Sigmoid colon (tissue), 4 donors: ENCODE measurements at regions not wholly inside any gene's neighbourhood (a gene's known extent, or its start where the extent isn't known, plus 50 kb on each side); places are given as distances from the start of the nearest gene placed in this dataset.

ENCODE experiments used
- CTCF ChIP-seq, 4 experiments: fragments of 450-650 bp in 3 of 4; fragments of 200-600 bp in 1 of 4; IDR thresholded peaks; one replicate each; pipeline ENCODE4 v1.5.1; 2016 to 2019; ENCODE audit warnings: antibody characterized with exemption in 4 of 4, mild to moderate bottlenecking in 3 of 4, moderate library complexity in 2 of 4
- EP300 ChIP-seq, 4 donors: sonication (generic); formaldehyde crosslinking; IDR thresholded peaks; one replicate each; pipeline ENCODE4 v1.6.1; 2017; ENCODE audit warnings: antibody characterized with exemption in 4 of 4
- POLR2A ChIP-seq, 2 donors: fragments of 450-650 bp; IDR thresholded peaks; one replicate each; pipeline ENCODE4 v1.6.1; 2016; ENCODE audit warnings: antibody characterized with exemption in 2 of 2, mild to moderate bottlenecking in 2 of 2, moderate library complexity in 2 of 2
- POLR2AphosphoS5 ChIP-seq, 4 donors: sonication (generic); formaldehyde crosslinking; IDR thresholded peaks; one replicate each; pipeline ENCODE4 v1.6.1; 2017; ENCODE audit warnings: antibody characterized with exemption in 4 of 4

DNA sequence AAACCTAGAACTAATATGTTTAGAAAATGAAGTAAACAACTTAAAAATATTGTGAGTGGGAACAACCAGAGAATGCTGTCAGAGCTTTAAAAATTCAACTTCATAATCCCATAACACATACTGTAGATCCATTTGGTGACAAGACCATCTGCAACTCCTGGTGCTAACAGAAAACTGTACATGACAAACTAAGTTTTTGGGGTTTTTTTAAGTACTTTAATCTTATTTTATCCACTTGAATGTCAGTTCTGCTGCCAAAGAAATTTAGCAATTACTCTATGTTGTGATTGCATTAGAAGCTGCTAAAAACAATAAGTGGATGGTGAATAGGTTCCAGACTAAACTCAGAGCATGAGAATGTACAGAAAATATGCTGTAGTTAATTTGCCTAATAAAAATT is 345.4 kb downstream of the COL12A1 start:
- TF ChIP-seq POLR2AphosphoS5 (IDR thresholded peaks at IDR 0.05) (no peak), CTCF (IDR thresholded peaks at IDR 0.05) (no peak), POLR2A (IDR thresholded peaks at IDR 0.05) (no peak), EP300 (IDR thresholded peaks at IDR 0.05) (no peak)
